NCI-H345 (cell line): ENCODE measurements at regions not wholly inside any gene's neighbourhood (a gene's known extent, or its start where the extent isn't known, plus 50 kb on each side); places are given as distances from the start of the nearest gene placed in this dataset.
"Not testable (repeated sequence)": the region's sequence is repeated elsewhere in the genome, so short reads cannot be mapped to it uniquely, and the experiment has no call there.

Source experiments
- DNase-seq: peaks from one replicate; lab custom pipeline; 2025; lab: John Stamatoyannopoulos, UW

DNA sequence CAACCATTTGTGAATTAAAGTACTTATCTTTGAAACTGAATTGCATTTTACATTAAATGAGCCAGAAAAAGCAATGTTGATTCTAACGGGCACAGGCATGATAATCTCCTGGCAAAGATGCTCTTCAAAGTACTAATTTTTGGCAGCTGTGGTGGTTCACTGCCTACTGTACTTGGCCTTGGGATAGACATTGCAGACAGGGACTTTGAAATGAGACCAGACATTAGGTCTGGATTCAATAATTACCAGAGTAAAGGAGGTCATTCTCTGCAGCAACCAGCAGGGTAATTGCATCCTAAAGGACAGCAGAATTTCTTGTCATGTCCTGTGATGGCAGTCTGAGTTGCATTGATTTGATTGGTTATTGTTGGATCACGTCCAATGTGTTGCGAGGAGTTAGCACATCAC, 986.5 kb downstream of the TDRD15 start:
- peak; percentile 69 for DNase-seq

- DNase-seq: no peak
Observed at GRCh38 chr2:22124003-22124402, 1000.2 kb downstream of the TDRD15 start.

GRCh38 chr2:22126106-22126505, 1002.3 kb downstream of the TDRD15 start:
- no peak for DNase-seq

DNA sequence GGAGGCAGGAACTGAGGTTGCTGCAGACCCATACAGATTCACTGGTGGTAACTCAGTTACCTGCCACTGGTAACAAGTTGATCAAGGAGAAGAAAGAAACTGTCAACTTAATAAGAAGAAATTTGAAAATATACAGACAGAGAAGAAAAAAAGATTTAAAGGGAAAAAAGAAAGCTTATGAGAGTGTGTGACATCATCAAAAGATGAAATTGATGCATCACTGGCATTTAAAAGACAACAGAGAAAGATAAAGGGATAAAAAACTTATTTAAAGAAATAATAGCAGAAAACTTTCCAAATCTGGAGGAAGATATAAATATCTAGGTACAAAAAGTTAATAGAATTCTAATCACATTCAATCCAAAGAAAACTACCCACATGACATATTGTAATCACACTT, 1003.2 kb downstream of the TDRD15 start:
- no peak for DNase-seq

DNA sequence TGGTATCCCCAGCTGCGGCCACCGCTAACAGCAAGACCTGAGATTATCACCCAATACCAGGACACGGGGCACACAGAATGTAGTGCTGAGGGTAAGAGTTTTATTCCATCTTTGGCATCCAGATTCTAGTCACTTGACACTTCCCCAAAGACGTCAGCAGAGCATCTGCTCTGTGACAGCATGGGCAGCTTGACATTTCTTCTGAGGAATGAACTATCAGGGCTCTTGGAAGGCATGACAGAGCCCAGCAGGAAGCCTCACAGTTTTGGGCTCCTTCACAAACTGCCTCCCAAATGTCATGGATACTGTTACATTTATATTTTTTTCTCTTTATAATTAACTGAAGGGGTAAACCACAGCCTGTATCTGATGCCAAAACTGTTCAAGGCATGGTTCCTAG, 1010.7 kb downstream of the TDRD15 start:
- DNase-seq: no peak

DNA sequence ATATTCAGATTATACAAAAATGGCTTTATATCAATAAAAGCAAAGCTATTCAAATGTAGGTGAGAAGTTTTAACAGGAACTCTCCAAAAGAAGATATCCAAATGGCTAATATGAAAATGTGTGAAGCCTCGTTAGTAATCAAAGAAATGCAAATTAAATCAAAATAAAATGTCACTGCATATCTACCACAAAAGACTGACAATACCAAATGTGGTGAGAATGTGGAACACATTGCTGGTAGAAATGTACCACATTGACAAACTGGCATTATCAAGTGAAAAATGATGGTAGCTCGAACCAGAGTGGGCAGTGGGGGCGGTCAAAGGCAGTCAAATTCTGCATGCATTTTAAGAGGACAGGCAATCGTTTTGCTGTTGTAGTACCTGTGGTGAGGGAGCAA, 1012.7 kb downstream of the TDRD15 start:
- no peak for DNase-seq

- no peak for DNase-seq
Observed at GRCh38 chr2:22143840-22144239, 1020.1 kb downstream of the TDRD15 start.

DNA sequence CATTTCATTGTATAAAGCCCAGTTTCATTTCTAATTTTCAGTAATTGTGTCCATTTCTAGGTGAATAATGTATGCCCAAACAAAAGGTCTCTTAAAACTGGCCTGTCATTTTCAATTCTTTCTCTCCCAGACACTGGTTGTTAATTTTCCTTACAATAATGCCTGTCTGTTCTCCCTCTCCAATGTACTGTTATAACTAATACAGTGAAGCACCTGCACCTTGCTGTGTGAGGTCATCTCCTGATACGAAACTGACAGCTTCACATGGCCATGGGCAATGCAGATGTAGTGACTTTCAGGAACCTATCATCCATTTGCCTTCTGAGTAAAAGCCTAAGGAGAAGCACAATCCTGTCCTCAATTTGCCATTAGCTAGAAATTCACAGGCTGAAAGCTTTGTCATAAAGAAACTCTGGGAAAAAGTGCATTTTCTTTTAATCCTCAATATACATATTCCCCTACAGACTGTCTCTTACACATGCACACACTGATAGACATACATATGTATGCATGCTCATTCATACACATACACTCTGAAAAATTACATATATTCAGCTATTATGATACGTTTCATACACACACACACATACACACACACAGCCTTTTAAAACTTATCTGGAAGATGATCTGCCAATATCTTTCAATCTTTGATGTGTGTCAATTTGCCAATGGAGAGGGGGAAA, 1030.3 kb downstream of the TDRD15 start:
- DNase-seq: no peak

DNA sequence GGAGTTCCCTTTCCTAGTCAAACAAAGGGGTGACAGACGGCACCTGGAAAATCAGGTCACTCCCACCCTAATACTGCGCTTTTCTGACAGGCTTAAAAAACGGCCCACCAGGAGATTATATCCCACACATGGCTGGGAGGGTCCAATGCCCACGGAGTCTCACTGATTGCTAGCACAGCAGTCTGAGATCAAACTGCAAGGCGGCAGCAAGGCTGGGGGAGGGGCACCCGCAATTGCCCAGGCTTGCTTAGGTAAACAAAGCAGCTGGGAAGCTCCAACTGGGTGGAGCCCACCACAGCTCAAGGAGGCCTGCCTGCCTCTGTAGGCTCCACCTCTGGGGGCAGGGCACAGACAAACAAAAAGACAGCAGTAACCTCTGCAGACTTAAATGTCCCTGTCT, 1032.9 kb downstream of the TDRD15 start:
- DNase-seq: not testable (repeated sequence)

DNA sequence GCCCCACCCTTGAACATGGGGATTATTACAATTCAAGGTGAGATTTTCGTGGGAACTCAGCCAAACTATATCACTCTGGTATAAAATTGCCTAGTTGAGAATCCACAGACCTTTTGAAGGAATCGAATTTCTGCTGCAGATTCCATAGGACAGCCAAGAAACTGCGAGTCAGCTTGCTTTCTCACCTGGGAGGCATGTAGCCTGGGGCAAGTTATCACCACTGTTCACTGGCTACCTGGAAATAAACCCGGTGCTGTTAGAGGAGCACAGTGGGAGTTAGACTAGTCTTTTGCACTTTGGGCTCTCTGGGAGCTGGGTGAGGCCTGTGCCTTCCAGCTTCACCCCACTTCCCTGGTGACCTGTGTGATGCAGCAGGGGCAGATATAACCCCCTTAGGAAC, 1043.5 kb downstream of the TDRD15 start:
- DNase-seq: no peak

- no peak for DNase-seq
Observed at GRCh38 chr2:22175003-22175402, 1051.2 kb downstream of the TDRD15 start.

DNA sequence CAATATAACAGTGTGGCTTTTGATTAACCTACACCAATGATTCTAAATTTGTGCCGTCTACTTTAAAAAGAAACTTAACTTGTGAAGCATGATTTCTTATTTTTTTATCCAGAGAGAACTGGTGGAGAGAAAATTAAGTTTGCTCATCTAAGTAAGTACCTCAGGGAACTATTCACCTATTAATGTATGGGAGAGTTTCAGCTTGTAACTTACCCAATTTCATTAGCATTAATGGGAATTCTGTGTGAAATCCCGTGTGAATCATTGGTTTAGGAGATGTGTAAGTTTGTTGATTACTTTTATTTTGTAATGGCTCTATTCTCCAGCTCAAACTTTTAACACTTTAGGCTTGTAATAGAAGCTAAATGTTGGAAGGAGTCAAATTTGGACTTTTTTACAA, 1061.5 kb downstream of the TDRD15 start:
- DNase-seq: no peak

- DNase-seq: not testable (repeated sequence)
Observed at GRCh38 chr2:22186261-22186828, 1062.6 kb downstream of the TDRD15 start.

DNA sequence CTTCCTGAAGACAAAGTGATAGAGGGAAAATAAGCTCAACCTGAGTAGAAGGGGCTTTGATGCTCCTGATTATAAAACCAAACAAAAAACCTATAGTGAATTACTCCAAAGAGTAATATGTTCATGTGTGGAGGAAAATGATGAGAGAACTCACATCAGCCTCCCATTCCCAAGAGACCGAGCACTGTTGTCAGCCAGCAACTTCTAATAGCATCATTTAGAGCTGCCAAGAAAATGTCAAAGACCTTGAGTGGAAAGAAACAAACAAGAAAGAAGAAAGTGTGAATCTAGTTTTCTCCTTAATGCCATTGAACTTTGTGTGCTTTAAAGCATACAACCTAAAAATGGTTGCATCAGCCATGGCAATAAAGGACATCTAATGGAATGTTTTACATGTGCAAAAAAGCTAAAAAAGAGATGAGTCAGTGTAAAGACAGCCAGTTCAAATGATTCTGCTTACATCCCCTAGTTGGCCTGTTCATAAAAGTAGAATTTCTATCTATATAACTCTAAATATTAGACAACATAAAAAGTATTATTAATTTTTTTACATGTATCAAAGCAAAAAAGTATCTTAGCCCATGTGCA, 1066.2 kb downstream of the TDRD15 start:
- no peak for DNase-seq

DNA sequence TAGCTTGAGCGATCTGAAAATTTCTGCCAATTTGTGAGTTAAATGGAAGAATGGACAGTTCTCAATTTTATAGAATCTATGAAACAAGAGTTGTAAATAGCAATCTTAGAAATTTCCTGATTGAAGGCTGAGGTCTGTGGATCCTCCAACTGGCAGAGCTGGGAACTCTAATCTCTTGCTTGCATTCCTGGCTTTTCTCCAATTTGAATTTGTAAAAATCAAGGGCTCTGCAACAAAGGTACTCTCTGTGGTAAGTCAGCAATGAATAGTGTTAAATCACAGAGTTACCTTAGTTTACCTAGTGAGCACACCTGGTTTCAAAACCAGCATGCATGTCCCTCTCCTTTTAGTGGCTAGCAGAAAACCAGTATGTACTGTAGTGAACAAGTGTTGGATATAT, 1070.5 kb downstream of the TDRD15 start:
- no peak for DNase-seq

GRCh38 chr2:22196806-22197205, 1073.0 kb downstream of the TDRD15 start:
- no peak for DNase-seq

DNA sequence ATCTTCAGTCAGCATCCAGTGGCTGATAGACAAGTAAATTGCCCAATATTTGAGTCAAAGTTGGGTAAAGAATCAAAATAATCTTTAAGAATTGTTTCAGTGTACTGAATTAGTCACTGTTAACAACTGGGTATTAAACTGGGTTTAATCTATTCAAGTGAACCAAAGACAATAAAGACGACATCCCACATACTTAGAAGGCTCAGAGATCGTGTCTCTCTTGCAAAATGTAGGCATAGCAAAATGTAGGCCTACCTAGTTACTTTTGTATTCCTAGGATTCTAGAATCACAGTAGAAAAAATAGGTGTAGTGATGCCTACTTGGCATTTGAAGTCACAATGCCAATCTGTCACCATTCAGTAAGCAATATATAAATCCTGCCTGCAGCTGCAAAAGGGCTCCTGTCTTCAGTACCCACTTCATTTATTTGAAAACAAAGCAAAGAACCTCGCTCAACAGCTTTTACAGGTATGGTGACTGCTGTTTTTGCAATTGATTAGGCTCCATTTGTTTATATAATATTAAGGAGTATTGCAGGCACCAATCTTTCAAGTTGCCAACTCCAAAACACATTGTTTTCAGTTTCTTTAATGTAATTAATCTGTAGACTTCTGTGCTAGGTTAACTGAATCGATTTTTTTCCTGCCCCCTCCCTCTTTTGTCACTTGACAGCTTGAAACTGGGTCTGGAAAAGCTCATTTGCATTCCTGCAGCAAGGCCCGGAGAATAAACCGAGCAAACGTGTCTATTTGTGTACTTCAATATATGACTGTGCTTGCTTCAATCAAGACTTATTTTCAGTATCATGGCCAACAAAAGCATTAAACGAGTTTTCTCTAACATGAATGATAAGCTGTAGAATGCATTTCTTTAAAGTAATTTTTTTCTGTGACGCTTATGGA, 1074.9 kb downstream of the TDRD15 start:
- peak; percentile 49 for DNase-seq

DNA sequence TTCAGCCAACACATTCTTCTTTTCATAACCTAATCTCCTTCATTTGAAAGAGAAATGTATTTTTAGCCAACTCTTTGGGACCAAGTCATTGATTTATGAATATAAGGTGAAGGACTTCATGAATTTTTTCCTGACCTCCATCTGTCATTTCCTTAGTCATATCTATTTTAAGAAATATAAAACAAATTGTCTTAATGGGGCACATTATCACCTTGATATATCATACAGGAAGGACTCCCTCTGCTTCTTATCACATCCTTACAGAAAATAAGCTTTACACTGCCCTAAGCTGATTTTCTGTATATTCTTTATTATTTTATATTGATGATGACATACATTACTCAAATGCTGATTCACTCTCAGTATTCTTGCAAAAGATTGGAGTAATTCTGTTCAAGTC, 1076.2 kb downstream of the TDRD15 start:
- DNase-seq: no peak

DNA sequence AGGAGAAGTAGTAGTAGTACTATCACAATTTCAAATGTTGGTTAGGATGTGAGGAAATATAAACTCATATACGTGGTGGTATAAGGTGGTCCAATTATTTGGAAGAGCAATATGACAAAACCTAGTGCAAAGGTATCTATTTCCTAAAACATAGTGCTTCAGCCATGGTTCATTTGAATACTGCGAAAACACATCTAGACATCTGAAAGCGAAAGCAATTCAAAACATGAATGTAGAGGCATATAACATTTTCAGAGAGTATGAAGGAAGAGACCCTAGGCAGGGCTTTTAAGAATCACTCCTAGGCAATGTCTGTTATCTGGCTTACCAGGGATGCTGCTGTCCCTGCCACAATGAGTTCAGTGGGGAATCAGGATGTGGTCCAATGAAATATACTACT, 1085.8 kb downstream of the TDRD15 start:
- no peak for DNase-seq

DNA sequence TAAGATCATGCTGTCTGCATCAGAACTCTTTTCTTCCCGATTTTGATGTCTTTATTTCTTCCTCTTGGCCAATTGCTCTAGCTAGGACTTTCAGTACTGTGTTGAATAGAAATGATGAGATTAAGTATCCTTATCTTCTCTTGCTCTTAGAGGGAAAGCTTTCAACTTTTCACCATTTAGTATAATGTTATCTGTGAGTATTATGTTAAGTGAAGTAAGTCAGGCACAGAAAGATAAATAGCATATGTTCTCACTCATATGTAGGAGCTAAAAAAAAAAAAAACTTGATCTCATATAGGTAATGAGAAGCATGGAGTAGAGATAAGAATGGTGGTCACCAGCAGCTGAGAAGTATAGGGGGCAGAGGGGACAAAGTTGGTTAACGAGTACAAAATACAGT, 1089.5 kb downstream of the TDRD15 start:
- no peak for DNase-seq

GRCh38 chr2:22215517-22215916, 1091.7 kb downstream of the TDRD15 start:
- no peak for DNase-seq

GRCh38 chr2:22217881-22218280, 1094.1 kb downstream of the TDRD15 start:
- DNase-seq: no peak

- no peak for DNase-seq
Observed at GRCh38 chr2:22221006-22221405, 1097.2 kb downstream of the TDRD15 start.
